ENCODE measurements at regions not wholly inside any gene's neighbourhood (a gene's known extent, or its start where the extent isn't known, plus 50 kb on each side); places are given as distances from the start of the nearest gene placed in this dataset.

GRCh38 chr11:57056735-57057134 is 68.0 kb downstream of the OR5AK2 start:
- TF ChIP-seq TAF1 (IDR thresholded peaks at IDR 0.05; ENCODE audit: low read depth): no peak

- no peak for TF ChIP-seq NFIC (IDR thresholded peaks at IDR 0.05)
Observed at GRCh38 chr11:57057561-57057960, 68.8 kb downstream of the OR5AK2 start.

GRCh38 chr11:57069942-57070341 is 81.2 kb downstream of the OR5AK2 start:
- no peak for TF ChIP-seq CEBPB (IDR thresholded peaks at IDR 0.05)
- no peak for TF ChIP-seq EP300 (IDR thresholded peaks at IDR 0.05; ENCODE audit: borderline replicate concordance)

GRCh38 chr11:57071829-57072228 is 83.1 kb downstream of the OR5AK2 start:
- TF ChIP-seq REST (IDR thresholded peaks at IDR 0.05; ENCODE audit: low read depth) (no peak), ZBTB7A (IDR thresholded peaks at IDR 0.05; ENCODE audit: low read depth) (no peak), TCF12 (IDR thresholded peaks at IDR 0.05; ENCODE audit: low read depth) (no peak), TEAD4 (IDR thresholded peaks at IDR 0.05) (no peak), YY1 (IDR thresholded peaks at IDR 0.05; ENCODE audit: low read depth) (no peak), CEBPB (IDR thresholded peaks at IDR 0.05) (no peak), FOXM1 (IDR thresholded peaks at IDR 0.05; ENCODE audit: borderline replicate concordance, low read depth) (no peak), RAD21 (IDR thresholded peaks at IDR 0.05; ENCODE audit: low read depth) (no peak), TAF1 (IDR thresholded peaks at IDR 0.05; ENCODE audit: low read depth) (no peak), USF1 (IDR thresholded peaks at IDR 0.05) (no peak), EGR1 (IDR thresholded peaks at IDR 0.05) (no peak), NFIC (IDR thresholded peaks at IDR 0.05) (no peak), MAX (IDR thresholded peaks at IDR 0.05) (no peak), EP300 (IDR thresholded peaks at IDR 0.05; ENCODE audit: borderline replicate concordance) (no peak), CREB1 (IDR thresholded peaks at IDR 0.05; ENCODE audit: low read depth) (no peak)

GRCh38 chr11:57072640-57073039 is 83.9 kb downstream of the OR5AK2 start:
- TF ChIP-seq RAD21 (IDR thresholded peaks at IDR 0.05; ENCODE audit: low read depth) (no peak), EP300 (IDR thresholded peaks at IDR 0.05; ENCODE audit: borderline replicate concordance) (no peak), CREB1 (IDR thresholded peaks at IDR 0.05; ENCODE audit: low read depth) (no peak), NFIC (IDR thresholded peaks at IDR 0.05) (no peak), EGR1 (IDR thresholded peaks at IDR 0.05) (no peak), YY1 (IDR thresholded peaks at IDR 0.05; ENCODE audit: low read depth) (no peak), TCF12 (IDR thresholded peaks at IDR 0.05; ENCODE audit: low read depth) (no peak), TEAD4 (IDR thresholded peaks at IDR 0.05) (no peak), CEBPB (IDR thresholded peaks at IDR 0.05) (no peak), USF1 (IDR thresholded peaks at IDR 0.05) (no peak), TAF1 (IDR thresholded peaks at IDR 0.05; ENCODE audit: low read depth) (no peak), FOXM1 (IDR thresholded peaks at IDR 0.05; ENCODE audit: borderline replicate concordance, low read depth) (no peak), ZBTB7A (IDR thresholded peaks at IDR 0.05; ENCODE audit: low read depth) (no peak)

GRCh38 chr11:57073128-57073527 is 84.4 kb downstream of the OR5AK2 start:
- no peak for TF ChIP-seq TAF1 (IDR thresholded peaks at IDR 0.05; ENCODE audit: low read depth)
- no peak for TF ChIP-seq TCF12 (IDR thresholded peaks at IDR 0.05; ENCODE audit: low read depth)
- TF ChIP-seq RAD21 (IDR thresholded peaks at IDR 0.05; ENCODE audit: low read depth): no peak
- no peak for TF ChIP-seq YY1 (IDR thresholded peaks at IDR 0.05; ENCODE audit: low read depth)
- TF ChIP-seq CEBPB (IDR thresholded peaks at IDR 0.05): no peak
- no peak for TF ChIP-seq USF1 (IDR thresholded peaks at IDR 0.05)
- no peak for TF ChIP-seq REST (IDR thresholded peaks at IDR 0.05; ENCODE audit: low read depth)
- no peak for TF ChIP-seq EGR1 (IDR thresholded peaks at IDR 0.05)
- no peak for TF ChIP-seq EP300 (IDR thresholded peaks at IDR 0.05; ENCODE audit: borderline replicate concordance)
- no peak for TF ChIP-seq MAX (IDR thresholded peaks at IDR 0.05)
- no peak for TF ChIP-seq FOXM1 (IDR thresholded peaks at IDR 0.05; ENCODE audit: borderline replicate concordance, low read depth)
- TF ChIP-seq CREB1 (IDR thresholded peaks at IDR 0.05; ENCODE audit: low read depth): no peak
- TF ChIP-seq ZBTB7A (IDR thresholded peaks at IDR 0.05; ENCODE audit: low read depth): no peak

Measured in Ishikawa (cell line).